ENCODE measurements at regions not wholly inside any gene's neighbourhood (a gene's known extent, or its start where the extent isn't known, plus 50 kb on each side); places are given as distances from the start of the nearest gene placed in this dataset.

- H3K36me3 ChIP-seq (ENCODE audit: insufficient read depth in 1 of 2, low read depth in 1 of 2): no peaks in the 10 kb centered on the region
- H3K4me3 ChIP-seq: no peak overlapping the region
- no peak for ATAC-seq
- H3K4me1 ChIP-seq: no peaks in the 10 kb centered on the region
- TF ChIP-seq, protein P1, sequence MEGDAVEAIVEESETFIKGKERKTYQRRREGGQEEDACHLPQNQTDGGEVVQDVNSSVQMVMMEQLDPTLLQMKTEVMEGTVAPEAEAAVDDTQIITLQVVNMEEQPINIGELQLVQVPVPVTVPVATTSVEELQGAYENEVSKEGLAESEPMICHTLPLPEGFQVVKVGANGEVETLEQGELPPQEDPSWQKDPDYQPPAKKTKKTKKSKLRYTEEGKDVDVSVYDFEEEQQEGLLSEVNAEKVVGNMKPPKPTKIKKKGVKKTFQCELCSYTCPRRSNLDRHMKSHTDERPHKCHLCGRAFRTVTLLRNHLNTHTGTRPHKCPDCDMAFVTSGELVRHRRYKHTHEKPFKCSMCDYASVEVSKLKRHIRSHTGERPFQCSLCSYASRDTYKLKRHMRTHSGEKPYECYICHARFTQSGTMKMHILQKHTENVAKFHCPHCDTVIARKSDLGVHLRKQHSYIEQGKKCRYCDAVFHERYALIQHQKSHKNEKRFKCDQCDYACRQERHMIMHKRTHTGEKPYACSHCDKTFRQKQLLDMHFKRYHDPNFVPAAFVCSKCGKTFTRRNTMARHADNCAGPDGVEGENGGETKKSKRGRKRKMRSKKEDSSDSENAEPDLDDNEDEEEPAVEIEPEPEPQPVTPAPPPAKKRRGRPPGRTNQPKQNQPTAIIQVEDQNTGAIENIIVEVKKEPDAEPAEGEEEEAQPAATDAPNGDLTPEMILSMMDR (IDR thresholded peaks at IDR 0.05): no peak
- no peaks in the 10 kb centered on the region for H3K9me3 ChIP-seq
- 61 to 65% (median 61%) methylated on average over 11 of the region's 11 CpGs for WGBS, 3 donors
- no peak overlapping the region for H3K27ac ChIP-seq
- no peak for DNase-seq
- H3K27me3 ChIP-seq (ENCODE audit: insufficient read depth in 3 of 3, low read length in 2 of 3): peaks cover 0 to 2% (median 0%) of the 10 kb centered on the region in 3 donors
- intact Hi-C loops (cut with DNase I): no loop called here
Observed at GRCh38 chr20:4449957-4450715, 201.0 kb upstream of the ADRA1D start.

DNA sequence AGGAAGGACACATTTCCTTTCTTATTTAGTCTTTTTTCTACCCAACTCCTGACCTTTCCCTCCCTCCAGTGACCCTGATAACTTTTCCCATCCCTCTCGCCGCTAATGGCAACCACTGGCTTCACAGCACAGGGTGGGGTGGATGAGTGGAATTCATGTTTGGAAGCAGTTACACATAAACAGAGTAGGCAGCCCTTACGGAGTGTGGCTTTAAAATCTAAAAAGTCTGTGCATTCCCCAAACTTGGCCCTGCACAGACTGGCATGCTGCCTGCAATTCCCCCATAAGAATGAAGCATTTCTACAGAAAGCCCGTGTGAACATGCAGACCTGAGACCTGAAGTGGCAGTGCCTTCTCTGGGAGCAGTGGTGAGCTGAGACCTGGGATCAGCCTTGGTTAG lies 196.7 kb upstream of the ADRA1D start:
- TF ChIP-seq, protein P1 (IDR thresholded peaks at IDR 0.05): no peak
- DNase-seq: no peak
- no peaks in the 10 kb centered on the region for H3K36me3 ChIP-seq (ENCODE audit: insufficient read depth in 1 of 2, low read depth in 1 of 2)
- H3K27ac ChIP-seq: no peak overlapping the region
- peaks cover 0 to 2% (median 0%) of the 10 kb centered on the region in 3 donors for H3K27me3 ChIP-seq (ENCODE audit: insufficient read depth in 3 of 3, low read length in 2 of 3)
- no peak for ATAC-seq
- intact Hi-C loops (cut with DNase I): no loop called here
- H3K4me3 ChIP-seq: no peak overlapping the region
- H3K4me1 ChIP-seq: no peaks in the 10 kb centered on the region
- no peaks in the 10 kb centered on the region for H3K9me3 ChIP-seq
- WGBS, 3 donors: 20 to 32% (median 31%) methylated on average over 4 of the region's 4 CpGs

DNA sequence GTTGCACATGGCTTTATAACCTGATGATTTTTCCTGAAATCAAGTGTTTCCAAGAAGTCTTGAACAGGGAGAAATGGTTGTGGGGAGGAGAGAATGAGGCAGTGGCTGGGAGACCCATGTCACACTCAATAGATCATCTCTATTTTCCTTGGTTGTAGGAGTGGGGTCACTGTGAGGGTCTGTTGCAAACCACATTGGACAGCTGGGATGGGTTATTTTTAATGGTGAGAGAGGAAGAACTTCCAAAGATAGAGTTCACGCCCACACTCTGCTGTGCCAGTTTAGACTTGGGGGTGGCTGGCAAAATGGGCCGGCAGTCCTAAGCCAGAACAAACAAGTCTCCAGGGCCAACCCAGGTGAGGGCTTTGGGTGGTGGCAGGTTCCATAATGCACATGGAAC lies 196.2 kb upstream of the ADRA1D start:
- Histone ChIP-seq H3K27ac (no peak overlapping the region), H3K27me3 (ENCODE audit: insufficient read depth in 3 of 3, low read length in 2 of 3) (peaks cover 0 to 3% (median 0%) of the 10 kb centered on the region in 3 donors), H3K4me1 (no peaks in the 10 kb centered on the region), H3K9me3 (no peaks in the 10 kb centered on the region), H3K4me3 (no peak overlapping the region), H3K36me3 (ENCODE audit: insufficient read depth in 1 of 2, low read depth in 1 of 2) (no peaks in the 10 kb centered on the region)
- ATAC-seq (no peak), DNase-seq (no peak)
- TF ChIP-seq, protein P1 (IDR thresholded peaks at IDR 0.05): no peak
- 67 to 76% (median 69%) methylated on average over 2 of the region's 2 CpGs for WGBS, 3 donors
- intact Hi-C loops (cut with DNase I): no loop called here

GRCh38 chr20:4444404-4444803 lies 195.3 kb upstream of the ADRA1D start:
- TF ChIP-seq, protein P1 (IDR thresholded peaks at IDR 0.05): no peak
- Histone ChIP-seq H3K4me3 (no peak overlapping the region), H3K27ac (no peak overlapping the region), H3K9me3 (no peaks in the 10 kb centered on the region), H3K4me1 (no peaks in the 10 kb centered on the region), H3K27me3 (ENCODE audit: insufficient read depth in 3 of 3, low read length in 2 of 3) (peaks cover 0 to 5% (median 0%) of the 10 kb centered on the region in 3 donors), H3K36me3 (ENCODE audit: insufficient read depth in 1 of 2, low read depth in 1 of 2) (no peaks in the 10 kb centered on the region)
- ATAC-seq: no peak
- intact Hi-C loops (cut with DNase I): no loop called here
- WGBS, 3 donors: 76 to 91% (median 89%) methylated on average over 2 of the region's 2 CpGs
- no peak for DNase-seq

GRCh38 chr20:4443016-4443415 lies 193.9 kb upstream of the ADRA1D start:
- DNase-seq (no peak), ATAC-seq (no peak)
- no peak overlapping the region for H3K4me3 ChIP-seq
- H3K9me3 ChIP-seq: no peaks in the 10 kb centered on the region
- no peak overlapping the region for H3K27ac ChIP-seq
- peaks cover 0 to 5% (median 0%) of the 10 kb centered on the region in 3 donors for H3K27me3 ChIP-seq (ENCODE audit: insufficient read depth in 3 of 3, low read length in 2 of 3)
- intact Hi-C loops (cut with DNase I): no loop called here
- H3K4me1 ChIP-seq: no peaks in the 10 kb centered on the region
- 67 to 77% (median 70%) methylated on average over 4 of the region's 4 CpGs for WGBS, 3 donors
- TF ChIP-seq, protein P1 (IDR thresholded peaks at IDR 0.05): no peak
- H3K36me3 ChIP-seq (ENCODE audit: insufficient read depth in 1 of 2, low read depth in 1 of 2): no peaks in the 10 kb centered on the region
